NB4 (cell line): ENCODE measurements at regions not wholly inside any gene's neighbourhood (a gene's known extent, or its start where the extent isn't known, plus 50 kb on each side); places are given as distances from the start of the nearest gene placed in this dataset.

Experiments used
- DNase-seq: peaks from one replicate; pipeline ENCODE4 v3.0.0; 2010; ENCODE audit warnings: low read depth
- H3K4me3 ChIP-seq: one replicate; pipeline ENCODE4 v1.5.1; 2011; ENCODE audit warnings: mild to moderate bottlenecking, low read depth, low read length, moderate library complexity
- MYC ChIP-seq: IDR thresholded peaks from 2 replicates; pipeline ENCODE4 v1.6.1; 2011; ENCODE audit warnings: low read depth, low read length
- POLR2A ChIP-seq: IDR thresholded peaks from 2 replicates; pipeline ENCODE4 v1.6.1; 2011; ENCODE audit warnings: mild to moderate bottlenecking; ENCODE audit not compliant: insufficient read length; ENCODE audit errors: extremely low read depth
- TF ChIP-seq, protein P1 (sequence below): IDR thresholded peaks from 2 replicates; pipeline ENCODE4 v1.6.1; 2011; ENCODE audit warnings: low read depth, low read length
- TF ChIP-seq, protein P2 (sequence below): IDR thresholded peaks from one replicate; pipeline ENCODE4 v1.5.1; 2012; ENCODE audit warnings: low read depth, low read length

DNA sequence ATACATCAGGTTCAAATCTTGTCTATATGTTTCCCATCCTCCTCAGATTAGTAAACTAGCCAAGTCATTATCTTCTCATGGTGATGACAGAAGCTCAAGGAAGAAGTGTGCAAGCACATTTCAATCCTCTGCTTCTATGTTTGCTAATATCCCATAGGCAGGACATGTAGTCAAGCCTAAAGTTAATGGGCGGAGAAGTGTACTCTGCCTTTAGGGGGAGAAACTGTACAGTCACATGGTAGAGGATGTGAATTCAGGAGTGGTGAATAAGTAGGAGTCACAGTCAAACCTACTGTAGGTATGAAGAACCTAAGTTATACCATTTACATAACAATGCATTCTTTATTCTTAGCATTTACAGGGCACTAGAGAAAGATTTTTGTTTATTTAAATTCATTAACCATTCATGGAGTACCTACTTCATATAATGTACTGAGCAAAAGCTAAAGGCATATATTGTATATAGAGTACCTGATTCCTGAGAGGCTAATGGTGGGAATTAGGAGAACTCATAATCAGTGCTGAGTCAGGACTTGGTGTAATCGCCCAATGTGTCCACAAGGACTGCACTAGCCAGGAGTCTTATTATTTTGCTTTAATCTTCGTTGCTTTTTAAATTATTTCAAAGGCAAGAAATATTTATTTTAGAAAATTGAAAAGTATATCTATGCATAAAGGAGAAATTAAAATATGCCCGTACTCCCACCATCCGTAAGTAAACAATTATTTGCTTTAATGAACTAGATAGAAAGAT, 394.3 kb upstream of the ETAA1 start:
- no peak overlapping the region for H3K4me3 ChIP-seq
- no peak for DNase-seq
- TF ChIP-seq, protein P1, sequence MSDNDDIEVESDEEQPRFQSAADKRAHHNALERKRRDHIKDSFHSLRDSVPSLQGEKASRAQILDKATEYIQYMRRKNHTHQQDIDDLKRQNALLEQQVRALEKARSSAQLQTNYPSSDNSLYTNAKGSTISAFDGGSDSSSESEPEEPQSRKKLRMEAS = no peak
- TF ChIP-seq MYC (no peak), POLR2A (no peak)
- TF ChIP-seq, protein P2, sequence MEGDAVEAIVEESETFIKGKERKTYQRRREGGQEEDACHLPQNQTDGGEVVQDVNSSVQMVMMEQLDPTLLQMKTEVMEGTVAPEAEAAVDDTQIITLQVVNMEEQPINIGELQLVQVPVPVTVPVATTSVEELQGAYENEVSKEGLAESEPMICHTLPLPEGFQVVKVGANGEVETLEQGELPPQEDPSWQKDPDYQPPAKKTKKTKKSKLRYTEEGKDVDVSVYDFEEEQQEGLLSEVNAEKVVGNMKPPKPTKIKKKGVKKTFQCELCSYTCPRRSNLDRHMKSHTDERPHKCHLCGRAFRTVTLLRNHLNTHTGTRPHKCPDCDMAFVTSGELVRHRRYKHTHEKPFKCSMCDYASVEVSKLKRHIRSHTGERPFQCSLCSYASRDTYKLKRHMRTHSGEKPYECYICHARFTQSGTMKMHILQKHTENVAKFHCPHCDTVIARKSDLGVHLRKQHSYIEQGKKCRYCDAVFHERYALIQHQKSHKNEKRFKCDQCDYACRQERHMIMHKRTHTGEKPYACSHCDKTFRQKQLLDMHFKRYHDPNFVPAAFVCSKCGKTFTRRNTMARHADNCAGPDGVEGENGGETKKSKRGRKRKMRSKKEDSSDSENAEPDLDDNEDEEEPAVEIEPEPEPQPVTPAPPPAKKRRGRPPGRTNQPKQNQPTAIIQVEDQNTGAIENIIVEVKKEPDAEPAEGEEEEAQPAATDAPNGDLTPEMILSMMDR = no peak

DNA sequence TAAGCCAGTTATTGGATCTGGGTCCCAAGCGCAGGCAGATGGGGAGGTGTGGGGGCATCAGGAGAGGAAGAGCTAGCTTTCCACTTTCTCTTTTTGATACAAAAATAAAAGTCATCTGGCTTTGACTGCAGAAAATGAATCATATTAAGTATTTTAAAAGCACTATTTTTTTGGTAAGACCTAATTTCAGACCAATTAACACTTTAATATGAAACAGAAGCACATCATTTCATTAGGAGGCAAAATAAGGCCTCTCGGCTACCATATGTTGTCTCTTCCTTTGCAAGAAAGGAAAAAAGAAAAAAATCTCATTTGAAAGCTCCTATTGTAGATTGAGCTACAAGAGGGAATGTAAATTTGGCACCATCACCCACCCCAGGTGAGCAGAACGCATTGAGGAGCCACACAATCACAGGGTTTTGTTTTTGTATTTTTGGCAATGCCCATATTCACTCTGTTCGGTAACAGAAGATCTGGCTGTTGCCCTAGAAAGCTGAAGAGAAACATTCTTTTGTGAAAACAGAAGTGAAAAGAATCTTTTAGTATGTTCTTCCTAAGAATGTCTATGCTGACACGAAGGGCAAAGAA, 390.7 kb upstream of the ETAA1 start:
- no peak for DNase-seq
- TF ChIP-seq POLR2A (no peak), MYC (no peak)
- TF ChIP-seq, protein P2 = no peak
- TF ChIP-seq, protein P1 = no peak
- no peak overlapping the region for H3K4me3 ChIP-seq

DNA sequence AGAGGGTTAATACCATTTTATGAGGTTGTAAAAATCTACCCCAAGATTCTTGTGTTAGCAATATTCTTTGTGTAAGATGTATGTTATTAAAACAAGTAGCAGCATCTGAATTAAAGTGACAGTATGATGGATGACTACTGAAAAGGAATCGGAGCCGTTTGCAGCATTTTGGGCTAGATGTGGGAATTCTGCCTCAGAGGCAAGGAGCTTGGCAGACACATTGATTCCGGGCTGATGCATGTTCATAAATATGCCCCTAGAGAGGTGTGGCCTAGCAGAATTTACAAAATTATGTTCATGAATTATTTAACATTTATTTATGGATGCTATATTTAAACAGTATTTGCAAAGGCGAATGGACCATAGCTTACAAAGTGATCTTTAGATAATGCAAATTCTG, 389.0 kb upstream of the ETAA1 start:
- DNase-seq = no peak
- no peak overlapping the region for H3K4me3 ChIP-seq
- no peak for TF ChIP-seq POLR2A
- TF ChIP-seq, protein P1 = no peak
- TF ChIP-seq, protein P2 = no peak
- no peak for TF ChIP-seq MYC

DNA sequence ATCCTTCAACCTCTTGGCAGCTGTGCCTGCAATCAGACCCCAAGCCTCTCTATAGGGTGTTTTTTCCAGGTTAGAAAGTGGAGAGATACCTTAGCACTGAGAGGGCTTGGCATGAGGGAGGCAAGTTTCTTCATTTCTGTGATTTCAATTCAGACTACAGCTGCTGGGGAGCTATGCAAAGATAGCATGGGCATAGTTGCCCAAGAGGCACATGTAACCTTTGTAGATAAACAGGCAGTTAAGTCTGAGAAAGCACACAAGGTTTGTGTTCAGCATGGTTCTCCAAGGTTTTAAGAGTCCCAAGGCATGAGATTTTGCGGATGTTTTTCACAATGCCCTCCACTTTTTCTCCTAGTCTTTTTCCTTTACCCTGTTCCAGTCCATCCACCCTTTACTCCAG, 385.0 kb upstream of the ETAA1 start:
- DNase-seq = no peak
- H3K4me3 ChIP-seq = no peak overlapping the region
- no peak for TF ChIP-seq MYC
- TF ChIP-seq POLR2A = no peak
- TF ChIP-seq, protein P1 = no peak
- TF ChIP-seq, protein P2 = no peak

DNA sequence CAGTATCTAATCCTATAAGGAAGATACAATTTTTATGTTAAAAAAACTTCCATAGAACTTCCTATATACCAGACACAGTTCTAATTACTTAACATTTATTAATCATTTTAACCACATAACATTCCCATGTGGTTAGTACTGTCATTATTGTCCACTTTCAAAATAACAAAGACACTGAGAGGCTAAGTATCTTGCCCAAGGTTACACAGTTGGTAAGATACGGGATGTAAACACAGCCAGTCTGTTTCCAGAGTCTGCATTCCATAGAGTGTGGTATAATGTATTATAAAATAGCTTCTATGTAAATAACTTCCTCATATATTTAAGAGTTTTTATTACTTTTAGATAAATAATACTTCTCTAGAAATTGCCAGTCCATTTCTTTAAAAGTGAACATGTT, 383.3 kb upstream of the ETAA1 start:
- no peak overlapping the region for H3K4me3 ChIP-seq
- TF ChIP-seq, protein P1 = no peak
- no peak for TF ChIP-seq POLR2A
- DNase-seq = no peak

DNA sequence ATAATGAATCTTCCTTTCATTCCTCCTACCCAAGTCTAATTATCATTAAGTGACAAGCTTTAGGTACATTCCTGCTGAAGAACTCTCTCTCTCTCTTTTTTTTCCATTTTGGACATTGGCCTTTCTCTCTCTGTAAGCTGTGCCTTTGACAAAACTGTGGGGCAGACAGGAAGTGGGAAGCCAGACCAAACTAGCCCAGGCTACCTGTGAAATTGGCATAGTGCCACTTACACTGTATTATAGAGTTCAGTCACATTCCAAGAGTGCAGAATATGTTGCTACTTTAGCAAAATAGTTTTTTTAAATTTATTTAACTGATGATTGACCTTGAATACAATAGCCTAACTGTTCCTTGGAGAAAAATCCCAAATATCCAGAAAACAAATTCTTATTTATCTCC, 381.5 kb upstream of the ETAA1 start:
- TF ChIP-seq, protein P1 = no peak
- TF ChIP-seq, protein P2 = no peak
- no peak overlapping the region for H3K4me3 ChIP-seq
- DNase-seq = no peak
